ENCODE measurements at regions not wholly inside any gene's neighbourhood (a gene's known extent, or its start where the extent isn't known, plus 50 kb on each side); places are given as distances from the start of the nearest gene placed in this dataset.
"Not testable (repeated sequence)": the region's sequence is repeated elsewhere in the genome, so short reads cannot be mapped to it uniquely, and the experiment has no call there.

DNA sequence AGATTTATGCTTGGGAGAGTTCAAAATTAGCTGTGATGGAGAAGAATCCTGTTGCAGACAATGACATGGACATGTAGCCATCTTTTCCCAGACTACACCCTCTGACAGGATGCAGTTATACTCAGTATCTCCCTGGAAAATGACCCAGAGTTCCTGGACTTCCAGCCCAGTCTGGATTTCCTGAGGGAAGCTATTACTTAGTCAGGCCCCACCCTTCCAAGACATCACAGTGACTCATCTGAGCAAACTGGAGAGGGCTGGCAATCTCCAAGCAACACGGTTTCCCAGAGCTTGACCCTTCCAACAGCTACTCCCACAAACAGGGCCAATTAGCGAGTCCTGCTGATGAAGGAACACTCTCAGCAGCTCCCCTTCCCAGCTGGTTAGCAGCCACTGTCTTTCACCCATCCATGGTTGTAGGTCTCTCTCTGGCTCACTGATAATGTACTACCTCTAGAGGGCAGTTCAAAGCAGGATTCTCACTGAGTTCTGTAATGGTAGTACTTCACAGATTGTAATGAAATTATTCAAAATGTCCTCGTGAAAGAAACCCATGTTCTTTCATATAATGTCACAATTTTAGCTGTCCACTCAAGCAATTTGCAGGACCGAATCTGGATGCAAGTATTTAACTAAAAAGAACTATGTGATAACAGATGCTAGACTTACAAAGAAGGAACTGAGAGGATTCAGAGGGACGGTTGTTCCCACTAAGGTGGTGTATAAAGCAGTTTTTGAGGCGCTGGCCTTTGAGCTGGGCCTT, 110.2 kb downstream of the MDH1 start:
- Mint-ChIP-seq H3K36me3 (ENCODE audit: low read depth) (peaks cover 3% of the 10 kb centered on the region), H3K27me3 (ENCODE audit: low read depth) (no peaks in the 10 kb centered on the region), H3K27ac (no peak overlapping the region), H3K4me1 (no peaks in the 10 kb centered on the region), H3K9me3 (peaks cover 5% of the 10 kb centered on the region), H3K4me3 (no peak overlapping the region)
- TF ChIP-seq, protein P1, sequence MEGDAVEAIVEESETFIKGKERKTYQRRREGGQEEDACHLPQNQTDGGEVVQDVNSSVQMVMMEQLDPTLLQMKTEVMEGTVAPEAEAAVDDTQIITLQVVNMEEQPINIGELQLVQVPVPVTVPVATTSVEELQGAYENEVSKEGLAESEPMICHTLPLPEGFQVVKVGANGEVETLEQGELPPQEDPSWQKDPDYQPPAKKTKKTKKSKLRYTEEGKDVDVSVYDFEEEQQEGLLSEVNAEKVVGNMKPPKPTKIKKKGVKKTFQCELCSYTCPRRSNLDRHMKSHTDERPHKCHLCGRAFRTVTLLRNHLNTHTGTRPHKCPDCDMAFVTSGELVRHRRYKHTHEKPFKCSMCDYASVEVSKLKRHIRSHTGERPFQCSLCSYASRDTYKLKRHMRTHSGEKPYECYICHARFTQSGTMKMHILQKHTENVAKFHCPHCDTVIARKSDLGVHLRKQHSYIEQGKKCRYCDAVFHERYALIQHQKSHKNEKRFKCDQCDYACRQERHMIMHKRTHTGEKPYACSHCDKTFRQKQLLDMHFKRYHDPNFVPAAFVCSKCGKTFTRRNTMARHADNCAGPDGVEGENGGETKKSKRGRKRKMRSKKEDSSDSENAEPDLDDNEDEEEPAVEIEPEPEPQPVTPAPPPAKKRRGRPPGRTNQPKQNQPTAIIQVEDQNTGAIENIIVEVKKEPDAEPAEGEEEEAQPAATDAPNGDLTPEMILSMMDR (IDR thresholded peaks at IDR 0.05; ENCODE audit: unreplicated experiment in 3 of 3), result peak; percentile 19 to 32 (median 30)

DNA sequence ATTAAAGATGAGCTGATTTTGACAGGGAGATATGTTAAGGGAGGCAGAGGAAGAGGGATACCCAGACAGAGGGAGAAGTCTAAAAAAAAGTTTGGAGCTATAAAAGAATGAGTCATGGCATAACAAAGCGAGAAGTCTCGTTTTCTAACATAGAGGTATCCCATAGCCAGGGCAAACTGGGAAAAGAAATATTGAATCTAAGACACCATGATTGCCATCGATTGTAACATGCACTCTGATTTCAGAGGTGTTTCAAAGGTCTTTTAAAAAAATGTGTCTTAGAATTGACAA, 110.7 kb downstream of the MDH1 start:
- H3K27me3 Mint-ChIP-seq (ENCODE audit: low read depth), result no peaks in the 10 kb centered on the region
- peaks cover 5% of the 10 kb centered on the region for H3K9me3 Mint-ChIP-seq
- TF ChIP-seq, protein P1 (IDR thresholded peaks at IDR 0.05; ENCODE audit: unreplicated experiment in 3 of 3), result no peak
- peaks cover 3% of the 10 kb centered on the region for H3K36me3 Mint-ChIP-seq (ENCODE audit: low read depth)
- no peak overlapping the region for H3K27ac Mint-ChIP-seq
- H3K4me1 Mint-ChIP-seq, result no peaks in the 10 kb centered on the region
- H3K4me3 Mint-ChIP-seq, result no peak overlapping the region

DNA sequence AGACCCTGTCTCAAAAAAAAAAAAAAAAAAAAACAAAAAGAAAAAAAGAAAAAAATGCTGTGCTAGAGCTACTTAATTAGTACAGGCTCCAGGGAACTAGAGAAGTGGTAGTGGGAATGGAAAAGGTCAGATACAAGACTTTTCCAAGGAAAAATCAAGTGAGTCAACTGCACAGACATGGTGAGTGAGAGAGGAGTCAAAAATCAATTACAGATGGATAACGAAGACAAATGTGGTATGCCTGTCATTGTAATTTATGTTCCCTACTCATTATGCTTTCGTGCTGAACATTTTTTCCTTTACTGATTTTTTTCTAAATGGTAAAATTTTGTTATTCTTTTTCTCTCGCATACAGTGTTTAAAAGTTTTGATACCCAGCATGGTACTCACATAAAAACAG, 111.5 kb downstream of the MDH1 start:
- H3K4me1 Mint-ChIP-seq, result no peaks in the 10 kb centered on the region
- H3K27me3 Mint-ChIP-seq (ENCODE audit: low read depth), result no peaks in the 10 kb centered on the region
- H3K4me3 Mint-ChIP-seq, result no peak overlapping the region
- TF ChIP-seq, protein P1 (IDR thresholded peaks at IDR 0.05; ENCODE audit: unreplicated experiment in 3 of 3), result no peak
- H3K36me3 Mint-ChIP-seq (ENCODE audit: low read depth), result peaks cover 3% of the 10 kb centered on the region
- H3K9me3 Mint-ChIP-seq, result peaks cover 12% of the 10 kb centered on the region
- no peak overlapping the region for H3K27ac Mint-ChIP-seq

DNA sequence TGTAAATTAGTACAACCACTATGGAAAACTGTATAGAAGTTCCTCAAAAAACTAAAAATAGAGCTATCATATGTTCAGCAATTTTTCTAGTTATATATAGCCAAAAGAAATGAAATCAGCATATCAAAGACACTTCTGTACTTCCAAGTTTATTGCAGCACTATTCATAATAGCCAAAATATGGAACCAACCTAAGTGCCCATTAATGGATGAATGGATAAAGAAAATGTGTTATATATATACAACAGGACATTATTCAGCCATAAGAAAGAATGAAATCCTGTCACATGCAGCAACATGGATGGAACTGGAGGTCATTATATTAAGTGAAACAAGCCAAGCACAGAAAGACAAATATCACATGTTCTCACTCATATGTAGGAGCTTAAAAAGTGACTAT, 112.6 kb downstream of the MDH1 start:
- Mint-ChIP-seq H3K4me1 (no peaks in the 10 kb centered on the region), H3K4me3 (no peak overlapping the region), H3K27me3 (ENCODE audit: low read depth) (no peaks in the 10 kb centered on the region), H3K36me3 (ENCODE audit: low read depth) (peaks cover 3% of the 10 kb centered on the region), H3K9me3 (peaks cover 21% of the 10 kb centered on the region), H3K27ac (no peak overlapping the region)
- TF ChIP-seq, protein P1 (IDR thresholded peaks at IDR 0.05; ENCODE audit: unreplicated experiment in 3 of 3), result no peak

DNA sequence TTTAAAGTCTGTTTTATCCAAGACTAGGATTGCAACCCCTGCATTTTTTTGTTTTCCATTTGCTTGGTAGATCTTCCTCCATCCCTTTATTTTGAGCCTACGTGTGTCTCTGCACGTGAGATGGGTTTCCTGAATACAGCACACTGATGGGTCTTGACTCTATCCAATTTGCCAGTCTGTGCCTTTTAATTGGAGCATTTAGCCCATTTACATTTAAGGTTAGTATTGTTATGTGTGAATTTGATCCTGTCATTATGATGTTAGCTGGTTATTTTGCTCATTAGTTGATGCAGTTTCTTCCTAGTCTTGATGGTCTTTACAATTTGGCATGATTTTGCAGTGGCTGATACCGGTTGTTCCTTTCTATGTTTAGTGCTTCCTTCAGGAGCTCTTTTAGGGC, 117.3 kb downstream of the MDH1 start:
- H3K36me3 Mint-ChIP-seq (ENCODE audit: low read depth); H3K4me1 Mint-ChIP-seq; H3K27me3 Mint-ChIP-seq (ENCODE audit: low read depth); H3K27ac Mint-ChIP-seq; H3K4me3 Mint-ChIP-seq: not testable (repeated sequence)
- H3K9me3 Mint-ChIP-seq, result peaks cover 28% of the 10 kb centered on the region

DNA sequence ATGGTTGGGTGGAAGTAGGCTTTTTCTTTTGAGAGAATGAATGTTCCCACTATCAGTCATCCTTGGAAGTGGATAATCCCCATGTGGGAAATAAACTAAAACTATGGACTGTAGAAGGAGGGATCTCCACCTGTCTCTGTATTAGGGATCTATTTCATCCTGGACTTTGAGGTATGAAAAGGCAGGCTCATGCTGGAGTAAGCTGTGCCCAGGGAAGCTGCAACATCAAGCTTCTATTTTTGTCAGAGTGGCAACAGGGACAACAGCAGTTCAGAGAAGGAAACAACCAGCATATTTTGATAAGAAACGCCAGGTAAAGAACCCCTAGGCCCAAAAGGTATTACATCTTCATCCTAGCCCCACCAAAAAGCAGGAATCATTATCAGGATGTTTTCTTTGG, 122.0 kb downstream of the MDH1 start:
- H3K4me1 Mint-ChIP-seq, result no peaks in the 10 kb centered on the region
- peaks cover 7% of the 10 kb centered on the region for H3K36me3 Mint-ChIP-seq (ENCODE audit: low read depth)
- H3K27ac Mint-ChIP-seq, result no peak overlapping the region
- no peaks in the 10 kb centered on the region for H3K27me3 Mint-ChIP-seq (ENCODE audit: low read depth)
- TF ChIP-seq, protein P1 (IDR thresholded peaks at IDR 0.05; ENCODE audit: unreplicated experiment in 3 of 3), result no peak
- H3K9me3 Mint-ChIP-seq, result peaks cover 14% of the 10 kb centered on the region
- H3K4me3 Mint-ChIP-seq, result no peak overlapping the region

Data from nephron (organoid).